Heart left ventricle (tissue), 13 donors: ENCODE measurements at regions not wholly inside any gene's neighbourhood (a gene's known extent, or its start where the extent isn't known, plus 50 kb on each side); places are given as distances from the start of the nearest gene placed in this dataset.

Source experiments
- CTCF ChIP-seq, 12 donors: fragments of 200-600 bp; sonication (generic) in 4 of 12; IDR thresholded peaks; one replicate each; pipeline versions ENCODE4 v1.5.0 to v1.8.0; 2018 to 2022; ENCODE audit warnings: antibody characterized with exemption in 12 of 12, mild to moderate bottlenecking in 5 of 12
- POLR2A ChIP-seq, 2 donors: fragments of 450-650 bp; IDR thresholded peaks; one replicate each; pipeline ENCODE4 v1.6.1; 2017; ENCODE audit warnings: antibody characterized with exemption in 2 of 2, mild to moderate bottlenecking in 2 of 2, moderate library complexity in 2 of 2
- donor health status: ischemic (EF 13 %, LVEDD 7.1; RV severe dilation, severe dysfunction).
- donor health status: DM: no; HTN: yes; CAD: no.
- donor health status: DM: no; HTN: no; CAD: no.
- donor health status: ischemic (EF 25% LVEDD 6.9; RV normal size, moderate dysfunction).
- donor health status: ischemic (EF 25% LVEDD 5.7; RV mildly dilated, moderate dysfunction).
- donor health status: ischemic (EF 35%, LVEDD 5.7; RV mildly dilated, moderate dysfunction).
- donor health status: nonischemic (EF 11% LVEDD 7.7; RV severe dilation, severe dysfunction).
- donor health status: DM: yes; HTN: yes; CAD: no.
- donor health status: PGD.
- donor health status: ischemic (EF 29% LVEDD 5.4; RV normal size, mild dysfunction).
- donor health status: nonischemic (EF 23%, LVEDD 6.1; RV moderate dilation, normal function).

- TF ChIP-seq POLR2A (IDR thresholded peaks at IDR 0.05) (no peak), CTCF (IDR thresholded peaks at IDR 0.05) (no peak)
These were observed 488.8 kb downstream of the KCTD12 start for GRCh38 chr13:76397413-76397812.
